OCI-LY1 (cell line): ENCODE measurements at regions not wholly inside any gene's neighbourhood (a gene's known extent, or its start where the extent isn't known, plus 50 kb on each side); places are given as distances from the start of the nearest gene placed in this dataset.

Experiments used
- H2AFZ ChIP-seq: fragments of 200-600 bp; sonication (generic), shearing (Covaris generic); 2 replicates; pipeline ENCODE4 v1.6.0; 2014; ENCODE audit warnings: antibody characterized with exemption, mild to moderate bottlenecking, low read length
- H3F3A ChIP-seq: fragments of 200-600 bp; sonication (generic), shearing (Covaris generic); 2 replicates; pipeline ENCODE4 v1.6.0; 2014; ENCODE audit warnings: mild to moderate bottlenecking, antibody characterized with exemption, low read length, moderate library complexity; ENCODE audit not compliant: insufficient read depth
- H3K27ac ChIP-seq: fragments of 200-600 bp; sonication (generic); 2 replicates; pipeline ENCODE4 v1.5.1; 2014; ENCODE audit warnings: low read length, mixed run types, mild to moderate bottlenecking, low read depth; ENCODE audit not compliant: poor library complexity, severe bottlenecking
- H3K27me3 ChIP-seq: fragments of 200-600 bp; sonication (generic); 2 replicates; pipeline ENCODE4 v1.6.0; 2014; ENCODE audit warnings: antibody characterized with exemption, mild to moderate bottlenecking, low read length, moderate library complexity; ENCODE audit not compliant: insufficient read depth
- H3K36me3 ChIP-seq: fragments of 200-600 bp; sonication (generic); 2 replicates; pipeline ENCODE4 v1.6.1; 2014; ENCODE audit warnings: mild to moderate bottlenecking, antibody characterized with exemption, low read length, moderate library complexity, mixed read lengths; ENCODE audit not compliant: insufficient read depth
- H3K4me1 ChIP-seq: fragments of 200-600 bp; sonication (generic); 2 replicates; pipeline ENCODE4 v1.5.1; 2014; ENCODE audit warnings: mild to moderate bottlenecking, low read length, moderate library complexity; ENCODE audit not compliant: insufficient read depth, severe bottlenecking
- H3K4me2 ChIP-seq: fragments of 200-600 bp; sonication (generic), shearing (Covaris generic); 2 replicates; pipeline ENCODE4 v1.6.1; 2014; ENCODE audit warnings: low read length
- H3K4me3 ChIP-seq: fragments of 200-600 bp; sonication (generic); 2 replicates; pipeline ENCODE4 v1.5.1; 2014; ENCODE audit warnings: low read length, low read depth, mild to moderate bottlenecking, mixed read lengths; ENCODE audit not compliant: poor library complexity, severe bottlenecking
- H3K79me2 ChIP-seq: fragments of 200-600 bp; shearing (Covaris generic); 2 replicates; pipeline ENCODE4 v1.6.1; 2016; ENCODE audit warnings: mixed run types, low read length, mixed read lengths; ENCODE audit not compliant: insufficient read depth
- H3K9ac ChIP-seq: fragments of 200-600 bp; sonication (generic), shearing (Covaris generic); 2 replicates; pipeline ENCODE4 v1.6.1; 2014; ENCODE audit warnings: mild to moderate bottlenecking, low read length, mixed read lengths
- H3K9me2 ChIP-seq: fragments of 200-600 bp; sonication (generic), shearing (Covaris generic); 2 replicates; pipeline ENCODE4 v1.6.1; 2014; ENCODE audit warnings: low read depth, mild to moderate bottlenecking, low read length, mixed read lengths
- H3K9me3 ChIP-seq: fragments of 200-600 bp; shearing (Covaris generic); 2 replicates; pipeline ENCODE4 v1.6.1; 2014; ENCODE audit warnings: low read length, mixed read lengths
- H4K20me1 ChIP-seq: fragments of 200-600 bp; sonication (generic), shearing (Covaris generic); 2 replicates; pipeline ENCODE4 v1.6.0; 2016; ENCODE audit warnings: mild to moderate bottlenecking, low read length; ENCODE audit not compliant: insufficient read depth
- EZH2 ChIP-seq: fragments of 200-600 bp; sonication (generic), shearing (Covaris generic); IDR thresholded peaks from 2 replicates; pipeline ENCODE4 v1.8.0; 2017; ENCODE audit warnings: borderline replicate concordance, mixed run types, mild to moderate bottlenecking, antibody characterized with exemption, low read length, moderate library complexity, mixed read lengths
- TF ChIP-seq, protein P1 (sequence below): fragments of 200-600 bp; sonication (generic), shearing (Covaris generic); IDR thresholded peaks from 2 replicates; pipeline ENCODE4 v1.5.1; 2017; ENCODE audit warnings: mild to moderate bottlenecking, antibody characterized with exemption, low read length, moderate library complexity, mixed read lengths

DNA sequence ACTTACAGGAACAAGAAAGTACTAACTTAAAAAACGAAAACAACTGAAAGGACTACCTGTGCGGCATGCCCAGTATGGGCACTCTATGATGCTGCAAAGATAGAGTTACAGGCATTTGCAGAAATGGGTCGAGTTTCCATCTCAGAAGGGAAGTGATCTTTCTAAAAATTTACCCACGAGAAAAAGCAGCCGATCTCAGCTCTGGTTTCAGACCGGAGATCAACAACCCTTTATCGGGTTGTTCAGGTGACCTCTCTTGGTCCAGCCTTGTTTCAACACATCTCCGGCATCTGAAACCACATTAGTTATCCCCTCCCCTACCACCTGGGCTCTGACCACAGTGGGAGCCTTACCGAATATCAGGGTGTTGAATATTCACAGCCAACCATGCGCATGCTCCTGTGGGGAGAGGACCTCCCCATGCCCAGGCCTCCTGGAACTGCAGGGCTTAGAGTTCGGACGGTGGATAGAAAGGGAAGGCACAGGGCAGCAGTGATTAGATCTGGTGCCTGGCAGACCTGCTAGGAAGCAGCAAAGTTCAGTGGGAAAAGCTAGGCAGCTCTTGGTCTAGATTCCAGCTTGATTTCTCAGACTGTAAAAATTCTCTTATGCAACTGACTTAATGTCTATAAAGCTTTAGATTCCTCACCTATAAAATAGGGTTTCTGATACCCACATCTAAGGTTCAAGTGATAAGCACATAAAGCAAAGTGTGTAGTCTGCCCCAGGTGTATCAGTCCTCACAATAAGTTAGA lies 906.0 kb downstream of the VRK1 start:
- Histone ChIP-seq H3K4me3 (no peak overlapping the region), H3K27ac (no peak overlapping the region), H3K9ac (no peak overlapping the region), H3K79me2 (no peaks in the 10 kb centered on the region), H2AFZ (no peak overlapping the region), H3K4me1 (no peaks in the 10 kb centered on the region), H3K36me3 (no peaks in the 10 kb centered on the region), H3K27me3 (no peaks in the 10 kb centered on the region), H3F3A (no peaks in the 10 kb centered on the region), H3K4me2 (no peak overlapping the region), H3K9me2 (no peaks in the 10 kb centered on the region), H4K20me1 (no peaks in the 10 kb centered on the region), H3K9me3 (no peaks in the 10 kb centered on the region)
- TF ChIP-seq EZH2: no peak
- TF ChIP-seq, protein P1, sequence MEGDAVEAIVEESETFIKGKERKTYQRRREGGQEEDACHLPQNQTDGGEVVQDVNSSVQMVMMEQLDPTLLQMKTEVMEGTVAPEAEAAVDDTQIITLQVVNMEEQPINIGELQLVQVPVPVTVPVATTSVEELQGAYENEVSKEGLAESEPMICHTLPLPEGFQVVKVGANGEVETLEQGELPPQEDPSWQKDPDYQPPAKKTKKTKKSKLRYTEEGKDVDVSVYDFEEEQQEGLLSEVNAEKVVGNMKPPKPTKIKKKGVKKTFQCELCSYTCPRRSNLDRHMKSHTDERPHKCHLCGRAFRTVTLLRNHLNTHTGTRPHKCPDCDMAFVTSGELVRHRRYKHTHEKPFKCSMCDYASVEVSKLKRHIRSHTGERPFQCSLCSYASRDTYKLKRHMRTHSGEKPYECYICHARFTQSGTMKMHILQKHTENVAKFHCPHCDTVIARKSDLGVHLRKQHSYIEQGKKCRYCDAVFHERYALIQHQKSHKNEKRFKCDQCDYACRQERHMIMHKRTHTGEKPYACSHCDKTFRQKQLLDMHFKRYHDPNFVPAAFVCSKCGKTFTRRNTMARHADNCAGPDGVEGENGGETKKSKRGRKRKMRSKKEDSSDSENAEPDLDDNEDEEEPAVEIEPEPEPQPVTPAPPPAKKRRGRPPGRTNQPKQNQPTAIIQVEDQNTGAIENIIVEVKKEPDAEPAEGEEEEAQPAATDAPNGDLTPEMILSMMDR: no peak

DNA sequence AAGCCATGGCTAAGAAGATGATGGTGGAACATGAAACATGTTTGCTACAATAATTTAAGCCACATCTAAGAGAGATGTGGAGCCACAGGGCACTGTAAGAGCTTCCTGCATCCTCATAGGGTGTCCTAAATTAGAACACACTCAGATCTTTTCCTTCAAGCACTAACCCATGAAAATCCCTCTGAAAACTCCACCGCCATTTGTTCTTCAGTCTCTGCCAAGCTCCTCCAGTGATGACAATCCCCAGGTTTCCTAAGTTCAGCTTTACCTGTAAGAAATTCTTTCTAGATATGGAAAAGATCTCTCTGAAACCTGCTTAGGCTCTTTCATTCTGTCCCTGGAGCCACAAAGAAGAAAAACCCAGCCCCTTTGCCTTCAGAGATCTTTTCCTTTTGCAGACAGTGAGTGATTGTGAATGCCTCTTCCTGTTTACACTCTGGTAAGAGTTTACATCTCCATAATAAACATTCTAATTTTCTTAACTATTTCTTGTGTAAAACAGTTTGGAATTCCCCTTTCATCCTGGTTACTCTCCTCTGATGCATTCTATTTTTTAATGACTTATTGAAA lies 907.2 kb downstream of the VRK1 start:
- H4K20me1 ChIP-seq: no peaks in the 10 kb centered on the region
- TF ChIP-seq, protein P1: no peak
- TF ChIP-seq EZH2: no peak
- H3K27me3 ChIP-seq: no peaks in the 10 kb centered on the region
- no peak overlapping the region for H3K9ac ChIP-seq
- no peak overlapping the region for H3K27ac ChIP-seq
- no peaks in the 10 kb centered on the region for H3K79me2 ChIP-seq
- no peaks in the 10 kb centered on the region for H3K9me3 ChIP-seq
- no peaks in the 10 kb centered on the region for H3F3A ChIP-seq
- H2AFZ ChIP-seq: no peak overlapping the region
- no peaks in the 10 kb centered on the region for H3K9me2 ChIP-seq
- H3K4me2 ChIP-seq: no peak overlapping the region
- no peaks in the 10 kb centered on the region for H3K36me3 ChIP-seq
- H3K4me1 ChIP-seq: no peaks in the 10 kb centered on the region
- H3K4me3 ChIP-seq: no peak overlapping the region

DNA sequence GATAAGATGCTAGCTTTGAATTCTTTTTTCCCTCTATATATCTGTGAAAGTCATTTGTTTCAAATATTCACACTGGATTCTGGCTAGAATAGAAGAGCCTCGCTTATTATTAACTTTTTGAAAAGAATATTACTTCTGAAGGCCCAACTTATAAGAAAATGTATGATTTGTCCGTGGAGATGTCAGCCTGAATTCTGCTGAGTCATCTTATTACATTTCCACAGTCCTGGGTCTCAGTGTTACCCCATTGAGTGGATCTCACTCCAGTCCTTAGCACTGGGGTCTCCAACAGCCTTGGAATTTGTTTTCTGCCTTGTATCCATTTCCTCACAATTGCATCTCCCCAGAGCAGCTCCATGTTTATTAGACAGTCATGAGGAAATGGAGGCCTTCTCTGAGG lies 907.9 kb downstream of the VRK1 start:
- H3K9ac ChIP-seq: no peak overlapping the region
- no peaks in the 10 kb centered on the region for H3K4me1 ChIP-seq
- no peaks in the 10 kb centered on the region for H3K9me3 ChIP-seq
- no peak overlapping the region for H3K4me2 ChIP-seq
- no peak overlapping the region for H2AFZ ChIP-seq
- H3K9me2 ChIP-seq: no peaks in the 10 kb centered on the region
- no peaks in the 10 kb centered on the region for H4K20me1 ChIP-seq
- H3K4me3 ChIP-seq: no peak overlapping the region
- no peak overlapping the region for H3K27ac ChIP-seq
- H3K79me2 ChIP-seq: no peaks in the 10 kb centered on the region
- no peaks in the 10 kb centered on the region for H3F3A ChIP-seq
- H3K36me3 ChIP-seq: no peaks in the 10 kb centered on the region
- TF ChIP-seq, protein P1: no peak
- no peak for TF ChIP-seq EZH2
- no peaks in the 10 kb centered on the region for H3K27me3 ChIP-seq
